Ovary (tissue), 3 donors: ENCODE measurements at regions not wholly inside any gene's neighbourhood (a gene's known extent, or its start where the extent isn't known, plus 50 kb on each side); places are given as distances from the start of the nearest gene placed in this dataset.

Source experiments
- EP300 ChIP-seq: sonication (generic); formaldehyde crosslinking; IDR thresholded peaks from one replicate; pipeline ENCODE4 v1.6.1; 2017; ENCODE audit warnings: antibody characterized with exemption
- TF ChIP-seq, protein P1 (sequence below), 3 donors: fragments of 450-650 bp in 2 of 3; fragments of 200-600 bp in 1 of 3; IDR thresholded peaks; one replicate each; pipeline versions ENCODE4 v1.5.1 to v1.8.0; 2016 to 2022; ENCODE audit warnings: antibody characterized with exemption in 3 of 3, mild to moderate bottlenecking in 1 of 3
- donor health status: DM: no; HTN: no; CAD: no.

DNA sequence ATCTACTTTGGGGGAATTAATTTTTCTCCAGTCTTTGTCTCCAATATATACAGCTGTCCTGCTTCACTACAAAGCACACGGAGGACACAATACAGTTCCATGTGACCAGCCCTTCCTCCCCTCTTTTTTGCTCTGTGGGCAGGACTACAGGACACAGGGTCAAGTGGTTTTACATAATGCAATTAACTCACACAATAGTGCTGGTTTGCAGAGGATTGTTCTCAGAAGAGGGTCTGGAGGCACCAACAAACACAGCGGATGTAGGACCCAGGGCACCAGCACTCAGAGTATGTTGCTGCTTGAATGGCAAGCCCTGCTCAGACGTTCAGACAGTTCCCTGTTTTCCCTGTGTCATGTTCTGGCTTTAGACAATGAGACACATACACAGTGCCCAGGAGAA, 52.0 kb upstream of the NPTX2 start:
- TF ChIP-seq, protein P1, sequence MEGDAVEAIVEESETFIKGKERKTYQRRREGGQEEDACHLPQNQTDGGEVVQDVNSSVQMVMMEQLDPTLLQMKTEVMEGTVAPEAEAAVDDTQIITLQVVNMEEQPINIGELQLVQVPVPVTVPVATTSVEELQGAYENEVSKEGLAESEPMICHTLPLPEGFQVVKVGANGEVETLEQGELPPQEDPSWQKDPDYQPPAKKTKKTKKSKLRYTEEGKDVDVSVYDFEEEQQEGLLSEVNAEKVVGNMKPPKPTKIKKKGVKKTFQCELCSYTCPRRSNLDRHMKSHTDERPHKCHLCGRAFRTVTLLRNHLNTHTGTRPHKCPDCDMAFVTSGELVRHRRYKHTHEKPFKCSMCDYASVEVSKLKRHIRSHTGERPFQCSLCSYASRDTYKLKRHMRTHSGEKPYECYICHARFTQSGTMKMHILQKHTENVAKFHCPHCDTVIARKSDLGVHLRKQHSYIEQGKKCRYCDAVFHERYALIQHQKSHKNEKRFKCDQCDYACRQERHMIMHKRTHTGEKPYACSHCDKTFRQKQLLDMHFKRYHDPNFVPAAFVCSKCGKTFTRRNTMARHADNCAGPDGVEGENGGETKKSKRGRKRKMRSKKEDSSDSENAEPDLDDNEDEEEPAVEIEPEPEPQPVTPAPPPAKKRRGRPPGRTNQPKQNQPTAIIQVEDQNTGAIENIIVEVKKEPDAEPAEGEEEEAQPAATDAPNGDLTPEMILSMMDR (IDR thresholded peaks at IDR 0.05) = no peak
- TF ChIP-seq EP300 = no peak
